NCI-H2107 (cell line): ENCODE measurements at regions not wholly inside any gene's neighbourhood (a gene's known extent, or its start where the extent isn't known, plus 50 kb on each side); places are given as distances from the start of the nearest gene placed in this dataset.
"Not testable (repeated sequence)": the region's sequence is repeated elsewhere in the genome, so short reads cannot be mapped to it uniquely, and the experiment has no call there.

Source experiments
- DNase-seq: peaks from one replicate; lab custom pipeline; 2025; lab: John Stamatoyannopoulos, UW

- DNase-seq = no peak
Measured at GRCh38 chr2:7683708-7684107, 766.5 kb downstream of the RNF144A start.

- DNase-seq = no peak
Measured at GRCh38 chr2:7685342-7686015, 768.3 kb downstream of the RNF144A start.

- DNase-seq = no peak
Measured at GRCh38 chr2:7686016-7686385, 768.8 kb downstream of the RNF144A start.

- no peak for DNase-seq
Measured at GRCh38 chr2:7691961-7692656, 774.9 kb downstream of the RNF144A start.

GRCh38 chr2:7692657-7693161 is 775.5 kb downstream of the RNF144A start:
- no peak for DNase-seq

- no peak for DNase-seq
Measured at GRCh38 chr2:7693246-7694075, 776.2 kb downstream of the RNF144A start.

- DNase-seq = no peak
Measured at GRCh38 chr2:7694076-7694985, 777.1 kb downstream of the RNF144A start.

- DNase-seq = not testable (repeated sequence)
Measured at GRCh38 chr2:7696556-7696955, 779.3 kb downstream of the RNF144A start.

- no peak for DNase-seq
Measured at GRCh38 chr2:7697052-7697451, 779.8 kb downstream of the RNF144A start.

GRCh38 chr2:7701791-7702190 is 784.6 kb downstream of the RNF144A start:
- no peak for DNase-seq

GRCh38 chr2:7703048-7703447 is 785.8 kb downstream of the RNF144A start:
- DNase-seq = no peak

- DNase-seq = no peak
Measured at GRCh38 chr2:7703543-7704144, 786.4 kb downstream of the RNF144A start.

GRCh38 chr2:7704296-7704865 is 787.2 kb downstream of the RNF144A start:
- DNase-seq = no peak

- DNase-seq = no peak
Measured at GRCh38 chr2:7706791-7707190, 789.6 kb downstream of the RNF144A start.

GRCh38 chr2:7707723-7708122 is 790.5 kb downstream of the RNF144A start:
- DNase-seq = no peak

- DNase-seq = no peak
Measured at GRCh38 chr2:7709907-7710306, 792.7 kb downstream of the RNF144A start.

- DNase-seq = no peak
Measured at GRCh38 chr2:7711167-7711566, 794.0 kb downstream of the RNF144A start.

GRCh38 chr2:7719876-7720275 is 802.7 kb downstream of the RNF144A start:
- no peak for DNase-seq

GRCh38 chr2:7721413-7721995 is 804.3 kb downstream of the RNF144A start:
- DNase-seq = no peak

GRCh38 chr2:7722212-7722910 is 805.1 kb downstream of the RNF144A start:
- no peak for DNase-seq
